NCI-H2029 (cell line): ENCODE measurements at regions not wholly inside any gene's neighbourhood (a gene's known extent, or its start where the extent isn't known, plus 50 kb on each side); places are given as distances from the start of the nearest gene placed in this dataset.

ENCODE experiments used
- DNase-seq: peaks from one replicate; lab custom pipeline; 2025; lab: John Stamatoyannopoulos, UW

DNA sequence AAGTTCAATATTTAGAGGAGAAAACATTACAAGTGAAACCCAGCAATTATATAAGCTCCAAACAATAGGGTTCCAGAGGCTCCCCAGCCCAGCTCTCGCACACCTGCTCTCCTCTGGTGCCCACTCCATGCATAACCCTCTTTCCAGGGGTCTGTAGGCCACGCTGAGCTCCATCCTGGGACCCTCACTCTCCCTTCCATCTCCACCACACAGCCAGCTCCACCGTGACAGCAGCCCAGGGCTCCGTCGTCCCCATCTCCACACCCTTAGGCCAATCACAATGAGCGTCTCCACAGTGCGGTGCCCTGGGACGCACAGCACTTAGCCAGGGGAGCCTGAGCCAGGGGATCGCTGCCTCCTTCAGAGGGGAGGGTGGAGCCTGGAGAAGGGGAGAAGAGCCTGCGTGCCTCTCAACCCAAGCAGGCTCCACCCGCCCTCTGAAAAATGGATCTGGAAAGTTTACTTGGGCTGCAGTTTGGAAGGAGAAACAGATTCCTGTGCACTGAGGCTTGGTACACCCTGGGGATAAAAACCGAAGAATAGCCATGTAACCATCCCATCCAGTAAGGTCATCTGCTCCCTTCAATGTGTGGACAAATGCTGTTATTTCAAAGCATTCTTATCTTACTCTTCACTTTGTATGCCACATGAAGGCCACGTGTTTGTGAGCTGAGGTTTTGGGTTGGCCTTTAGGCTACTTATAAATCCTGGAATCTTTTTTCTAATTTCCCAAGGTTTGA, 72.4 kb upstream of the GGTLC1 start:
- no peak for DNase-seq

DNA sequence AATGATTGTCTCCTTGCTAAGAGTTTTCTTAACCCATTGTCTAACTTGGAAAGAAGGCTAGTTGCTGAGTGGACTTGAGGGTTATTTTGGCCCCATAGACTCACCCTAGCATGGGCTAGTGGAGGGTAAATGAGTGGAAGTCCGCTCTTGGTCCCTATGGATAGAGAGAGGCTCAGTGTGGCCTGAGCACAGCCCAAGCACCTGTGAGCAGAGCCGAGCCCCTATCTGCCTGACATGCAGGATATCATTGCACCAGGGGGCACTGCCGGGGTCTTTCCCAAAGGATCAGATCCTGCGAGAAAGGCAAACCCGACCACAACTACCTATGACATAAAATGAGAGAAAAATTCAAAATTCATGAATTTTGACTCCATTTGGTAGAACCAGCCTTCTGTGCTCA, 70.6 kb upstream of the GGTLC1 start:
- no peak for DNase-seq

DNA sequence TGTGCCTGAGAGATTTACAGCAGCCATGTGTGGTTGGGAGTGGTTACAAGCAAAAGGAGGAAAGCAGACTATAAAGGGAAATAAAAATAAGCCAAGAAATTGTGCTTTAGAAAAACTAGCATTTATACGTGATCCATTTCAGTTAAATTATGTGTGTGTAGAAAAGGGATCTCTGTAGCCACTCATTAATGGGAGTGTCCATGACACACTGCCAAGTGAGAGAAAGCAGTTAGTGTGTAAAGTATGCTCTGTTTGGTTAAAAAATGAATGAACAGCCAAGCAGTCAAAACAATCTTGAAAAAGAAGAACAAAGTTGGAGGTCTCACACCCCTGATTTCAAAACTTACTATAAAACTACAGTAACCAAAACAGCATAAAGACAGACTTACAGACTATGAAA, 67.9 kb upstream of the GGTLC1 start:
- DNase-seq = no peak

DNA sequence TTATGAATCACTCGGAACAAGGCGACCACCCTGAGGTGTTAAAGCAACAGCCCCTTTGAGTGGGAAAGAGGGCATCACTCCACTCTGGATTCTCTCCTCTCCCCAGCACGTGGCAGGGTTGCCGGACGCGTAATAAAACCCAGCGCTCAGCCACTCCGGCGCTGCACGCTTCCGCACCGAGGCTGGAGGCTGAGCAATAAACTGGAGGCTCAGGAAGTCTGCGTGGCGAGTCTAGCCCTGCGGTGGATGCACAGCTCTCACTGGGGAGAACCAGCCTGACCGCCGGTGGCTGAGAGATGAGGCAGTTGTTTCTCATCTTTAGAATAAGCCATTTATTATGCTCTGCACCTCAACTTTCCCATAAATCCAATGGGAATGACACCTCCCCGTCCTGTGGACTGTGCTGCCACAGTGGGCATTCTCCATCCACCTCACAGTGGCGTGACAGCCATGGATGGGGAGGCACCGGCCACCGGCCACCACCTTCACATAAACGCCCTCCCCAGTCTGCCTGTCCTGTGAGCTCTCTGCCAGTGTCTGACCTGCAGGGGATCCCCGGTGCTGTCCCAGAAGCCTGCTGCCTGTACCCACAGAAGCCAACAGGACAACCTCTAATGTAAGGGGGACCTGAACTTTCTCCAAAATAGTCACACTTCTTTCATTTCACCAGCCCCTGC, 64.2 kb upstream of the GGTLC1 start:
- no peak for DNase-seq

DNA sequence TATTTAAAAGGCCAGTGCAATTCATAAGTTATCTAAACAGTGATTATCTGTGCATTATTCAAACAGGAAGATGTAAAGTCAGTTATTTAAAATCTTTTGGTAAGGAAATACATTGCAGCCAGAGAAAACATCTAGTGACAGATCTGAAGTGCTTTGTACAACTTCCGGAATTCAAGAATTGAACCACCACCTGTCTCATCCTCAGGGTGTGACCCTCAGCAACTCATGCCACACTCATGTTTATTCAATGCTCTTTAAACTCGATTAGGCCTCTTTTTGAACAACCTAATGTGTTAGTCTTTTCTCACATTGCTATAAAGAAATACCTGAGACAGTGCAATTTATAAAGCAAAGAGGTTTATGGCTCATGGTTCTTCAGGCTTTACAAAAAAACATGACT, 62.6 kb upstream of the GGTLC1 start:
- DNase-seq = no peak

DNA sequence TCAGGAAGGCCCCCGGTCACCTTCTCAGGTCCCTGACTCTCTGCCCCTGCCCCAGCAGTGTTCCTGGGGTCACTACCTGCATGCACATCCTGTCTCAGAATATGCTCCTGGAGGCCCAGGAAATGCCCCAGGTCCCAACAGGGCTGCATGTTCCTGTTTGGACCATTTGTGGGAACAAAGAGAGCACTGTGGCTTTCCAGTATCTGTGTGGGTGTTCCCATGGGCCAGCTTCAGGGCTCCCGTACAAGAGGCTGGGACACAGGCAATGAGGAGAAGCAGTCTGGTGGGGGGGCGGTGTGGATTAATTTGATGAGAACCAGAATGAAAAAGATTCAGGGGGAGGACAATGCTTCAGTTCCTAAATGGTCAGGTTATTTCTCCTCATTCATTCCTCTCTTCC, 61.5 kb upstream of the GGTLC1 start:
- no peak for DNase-seq

DNA sequence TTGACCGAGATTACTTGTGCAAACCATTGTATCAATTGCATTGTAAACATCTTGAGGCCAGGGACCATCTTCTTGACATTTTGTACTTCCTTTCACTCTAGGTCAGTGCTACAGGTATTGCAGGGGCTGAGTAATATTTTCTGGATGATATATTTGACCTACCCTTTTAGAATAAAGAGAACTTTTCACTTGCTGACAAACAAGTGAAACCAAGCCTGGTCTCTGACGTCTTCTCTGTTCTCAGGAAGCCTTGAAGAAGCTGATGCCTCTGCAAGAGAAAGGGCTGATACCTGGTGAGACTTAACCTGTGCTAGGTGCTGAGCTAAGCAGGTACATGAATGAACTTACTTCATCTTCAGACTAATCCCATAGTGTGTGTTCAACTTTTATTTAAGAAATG, 60.5 kb upstream of the GGTLC1 start:
- DNase-seq = peak; percentile 13

DNA sequence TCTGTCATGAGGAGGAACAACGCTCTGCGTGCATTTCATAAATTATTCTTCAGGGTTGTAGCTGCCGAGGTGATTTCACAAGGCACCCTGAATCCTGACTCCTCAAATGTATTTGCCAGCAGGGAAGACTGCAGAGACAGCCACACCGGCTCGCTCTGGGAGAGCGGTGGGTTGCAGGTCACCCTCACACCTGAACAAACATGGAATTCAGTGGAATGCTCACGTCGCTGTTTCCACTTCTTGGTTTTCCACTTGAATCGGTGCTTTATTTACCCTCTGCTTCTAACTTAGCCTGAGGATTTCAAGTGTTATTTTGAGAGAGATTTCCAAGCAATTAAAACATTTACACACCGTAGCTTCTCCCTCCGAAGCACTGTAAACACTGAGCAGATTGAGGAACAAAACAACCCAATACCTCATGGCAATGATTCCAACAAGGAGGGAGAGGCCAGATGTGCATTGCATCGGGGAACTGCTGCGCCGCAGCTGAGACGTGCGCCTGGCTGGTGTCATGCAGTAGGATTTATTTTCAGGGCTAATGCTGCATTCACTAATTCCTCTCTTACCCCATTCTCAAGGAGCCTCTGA, 59.5 kb upstream of the GGTLC1 start:
- DNase-seq = no peak

DNA sequence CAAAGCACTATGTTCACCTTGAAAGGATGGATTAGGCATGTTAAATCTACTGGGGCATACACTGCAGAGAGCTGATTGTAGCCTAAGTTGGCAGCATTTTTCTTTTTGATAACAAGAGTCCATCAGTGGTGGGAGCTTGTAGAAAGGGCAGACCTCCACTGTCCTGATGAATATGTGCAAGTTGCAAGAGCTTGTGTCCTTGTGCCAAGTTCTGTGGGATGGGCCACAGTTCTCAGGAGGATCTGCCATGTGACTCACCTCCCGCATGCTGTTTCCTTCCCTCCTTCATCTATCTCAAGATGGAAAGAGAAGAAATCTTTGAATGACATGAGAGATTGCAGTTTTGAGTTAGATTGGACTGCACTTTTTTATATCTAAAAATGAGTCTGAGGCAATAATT, 58.3 kb upstream of the GGTLC1 start:
- no peak for DNase-seq

DNA sequence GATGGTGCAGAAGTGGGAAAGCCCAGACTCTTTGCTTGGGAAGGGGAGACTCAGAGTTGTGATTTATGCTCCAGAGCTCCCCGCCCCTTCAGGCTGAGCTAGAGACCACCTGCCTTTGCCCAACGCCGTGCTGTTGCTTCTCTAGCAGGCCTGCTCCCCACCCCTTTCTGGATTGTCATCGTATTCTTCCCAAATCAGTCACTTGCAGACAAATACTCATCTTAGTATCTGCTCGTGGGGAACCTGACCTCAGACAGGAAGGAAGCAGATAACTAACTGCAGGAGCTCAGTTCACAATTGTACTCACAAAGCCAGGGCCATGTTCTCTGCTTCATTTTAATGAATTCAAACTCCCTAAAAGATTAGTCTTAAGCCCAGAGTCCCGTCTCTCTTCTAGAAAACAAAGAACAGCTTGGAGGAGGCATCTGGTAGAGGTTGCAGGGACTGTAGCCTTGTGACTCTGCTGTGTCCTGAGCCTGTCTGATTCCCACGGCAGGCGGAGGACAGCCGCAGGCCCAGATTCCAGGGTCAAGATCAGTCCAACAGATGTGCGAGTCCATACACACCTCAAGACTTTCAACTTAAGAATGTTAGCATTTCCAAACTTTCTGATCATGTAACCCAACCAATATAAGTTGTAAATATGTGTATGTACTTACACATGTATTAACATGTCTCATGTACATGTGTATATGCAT, 57.2 kb upstream of the GGTLC1 start:
- no peak for DNase-seq

DNA sequence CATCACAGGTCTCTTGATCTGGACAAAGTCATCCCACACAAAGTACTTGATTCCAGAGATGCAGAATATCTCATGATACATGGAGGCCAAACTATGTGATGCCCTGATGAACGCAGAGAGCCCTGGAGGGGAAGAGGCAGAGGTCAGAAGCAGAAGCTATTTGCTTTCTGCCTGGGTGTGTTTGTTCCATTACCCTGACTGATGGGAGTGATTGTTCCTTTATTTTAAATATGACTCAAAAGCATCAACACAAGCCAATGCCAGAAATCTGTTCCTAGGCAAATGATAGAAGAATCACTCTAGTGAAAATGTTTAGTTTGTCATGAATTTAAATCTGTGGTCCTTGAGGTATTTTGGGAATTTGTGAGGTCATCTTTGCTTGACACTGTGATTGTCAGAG, 54.7 kb upstream of the GGTLC1 start:
- no peak for DNase-seq

DNA sequence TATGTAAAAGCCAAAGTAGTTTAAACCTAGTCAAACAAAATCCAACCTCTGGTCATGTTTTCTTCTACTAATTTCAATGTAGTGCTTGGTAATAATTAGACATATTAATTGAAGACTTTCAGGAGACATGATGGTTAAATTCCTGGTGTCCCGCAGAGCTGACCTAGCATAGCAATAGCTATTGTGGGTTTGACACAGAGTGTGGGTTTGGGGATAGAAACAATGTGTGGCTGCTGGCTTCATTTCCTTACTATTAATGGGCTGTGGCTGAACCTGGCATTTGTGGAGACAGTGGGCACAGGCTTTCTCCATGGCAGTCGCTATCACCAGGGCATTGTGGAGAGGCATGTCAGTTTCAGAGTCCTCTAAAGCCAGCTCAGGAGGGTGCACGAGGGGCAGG, 54.1 kb upstream of the GGTLC1 start:
- no peak for DNase-seq

DNA sequence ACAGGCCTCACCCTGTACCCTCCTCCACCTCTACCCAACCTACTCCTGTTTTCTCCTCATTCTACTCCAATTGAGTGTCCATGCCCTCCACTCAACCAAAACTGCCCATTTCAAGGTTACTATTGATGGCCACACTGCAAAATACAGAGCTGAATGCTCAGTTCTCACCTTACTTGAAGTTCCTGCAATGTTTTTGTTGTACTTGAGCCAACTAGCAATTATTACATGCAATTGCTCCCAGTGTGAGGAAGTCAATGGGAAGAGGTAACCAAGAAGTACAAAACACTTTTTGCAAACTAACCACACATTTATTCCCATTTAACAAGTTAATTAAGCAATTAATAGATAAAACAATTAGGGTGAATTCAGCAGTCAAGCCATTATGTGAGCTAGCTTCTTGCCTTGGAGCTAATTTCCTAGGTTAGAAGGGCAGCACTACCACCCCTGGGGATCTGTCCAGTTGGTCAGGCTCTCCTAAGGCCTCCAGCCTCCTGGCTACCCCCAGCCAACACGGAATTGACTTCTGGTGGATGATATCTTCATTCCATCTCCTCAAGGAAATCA, 52.4 kb upstream of the GGTLC1 start:
- no peak for DNase-seq

DNA sequence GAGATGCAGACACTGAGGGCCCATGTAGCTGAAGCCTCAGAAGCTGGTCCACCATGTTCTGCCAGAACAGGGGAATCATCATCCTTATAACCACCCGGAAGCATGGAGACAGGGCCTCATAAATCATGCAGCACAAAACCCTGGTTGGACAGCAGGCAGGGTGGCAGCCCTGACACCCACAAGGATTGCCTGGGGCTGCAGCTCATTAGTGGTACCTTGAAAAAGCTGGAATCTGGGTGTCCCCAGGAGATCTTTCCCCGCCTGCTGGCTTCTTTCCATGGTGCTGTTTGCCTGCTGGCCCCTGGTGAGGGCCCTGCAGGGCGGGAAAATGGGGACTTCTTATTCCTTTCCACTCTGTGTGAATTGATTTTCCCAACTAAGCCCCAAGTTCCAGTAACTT, 50.6 kb upstream of the GGTLC1 start:
- no peak for DNase-seq
